ENCODE measurements at regions not wholly inside any gene's neighbourhood (a gene's known extent, or its start where the extent isn't known, plus 50 kb on each side); places are given as distances from the start of the nearest gene placed in this dataset.

GRCh38 chr6:67184405-67184804 lies 1450.7 kb upstream of the ADGRB3 start:
- 91% methylated on average over 1 of the region's 1 CpG for WGBS (ENCODE audit: insufficient coverage, insufficient replicate concordance, low lambda C conversion rate, missing lambda C conversion rate)
- TF ChIP-seq TBL1XR1 (IDR thresholded peaks at IDR 0.05; ENCODE audit: low read depth, low read length) (no peak), TCF7 (IDR thresholded peaks at IDR 0.05; ENCODE audit: borderline replicate concordance) (no peak), EGR1 (IDR thresholded peaks at IDR 0.05; ENCODE audit: borderline replicate concordance in 1 of 2, low read depth in 2 of 2, low read length in 2 of 2) (no peak)
- TF ChIP-seq, protein P1, sequence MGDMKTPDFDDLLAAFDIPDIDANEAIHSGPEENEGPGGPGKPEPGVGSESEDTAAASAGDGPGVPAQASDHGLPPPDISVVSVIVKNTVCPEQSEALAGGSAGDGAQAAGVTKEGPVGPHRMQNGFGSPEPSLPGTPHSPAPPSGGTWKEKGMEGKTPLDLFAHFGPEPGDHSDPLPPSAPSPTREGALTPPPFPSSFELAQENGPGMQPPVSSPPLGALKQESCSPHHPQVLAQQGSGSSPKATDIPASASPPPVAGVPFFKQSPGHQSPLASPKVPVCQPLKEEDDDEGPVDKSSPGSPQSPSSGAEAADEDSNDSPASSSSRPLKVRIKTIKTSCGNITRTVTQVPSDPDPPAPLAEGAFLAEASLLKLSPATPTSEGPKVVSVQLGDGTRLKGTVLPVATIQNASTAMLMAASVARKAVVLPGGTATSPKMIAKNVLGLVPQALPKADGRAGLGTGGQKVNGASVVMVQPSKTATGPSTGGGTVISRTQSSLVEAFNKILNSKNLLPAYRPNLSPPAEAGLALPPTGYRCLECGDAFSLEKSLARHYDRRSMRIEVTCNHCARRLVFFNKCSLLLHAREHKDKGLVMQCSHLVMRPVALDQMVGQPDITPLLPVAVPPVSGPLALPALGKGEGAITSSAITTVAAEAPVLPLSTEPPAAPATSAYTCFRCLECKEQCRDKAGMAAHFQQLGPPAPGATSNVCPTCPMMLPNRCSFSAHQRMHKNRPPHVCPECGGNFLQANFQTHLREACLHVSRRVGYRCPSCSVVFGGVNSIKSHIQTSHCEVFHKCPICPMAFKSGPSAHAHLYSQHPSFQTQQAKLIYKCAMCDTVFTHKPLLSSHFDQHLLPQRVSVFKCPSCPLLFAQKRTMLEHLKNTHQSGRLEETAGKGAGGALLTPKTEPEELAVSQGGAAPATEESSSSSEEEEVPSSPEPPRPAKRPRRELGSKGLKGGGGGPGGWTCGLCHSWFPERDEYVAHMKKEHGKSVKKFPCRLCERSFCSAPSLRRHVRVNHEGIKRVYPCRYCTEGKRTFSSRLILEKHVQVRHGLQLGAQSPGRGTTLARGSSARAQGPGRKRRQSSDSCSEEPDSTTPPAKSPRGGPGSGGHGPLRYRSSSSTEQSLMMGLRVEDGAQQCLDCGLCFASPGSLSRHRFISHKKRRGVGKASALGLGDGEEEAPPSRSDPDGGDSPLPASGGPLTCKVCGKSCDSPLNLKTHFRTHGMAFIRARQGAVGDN (IDR thresholded peaks at IDR 0.05) = no peak
- TF ChIP-seq, protein P2, sequence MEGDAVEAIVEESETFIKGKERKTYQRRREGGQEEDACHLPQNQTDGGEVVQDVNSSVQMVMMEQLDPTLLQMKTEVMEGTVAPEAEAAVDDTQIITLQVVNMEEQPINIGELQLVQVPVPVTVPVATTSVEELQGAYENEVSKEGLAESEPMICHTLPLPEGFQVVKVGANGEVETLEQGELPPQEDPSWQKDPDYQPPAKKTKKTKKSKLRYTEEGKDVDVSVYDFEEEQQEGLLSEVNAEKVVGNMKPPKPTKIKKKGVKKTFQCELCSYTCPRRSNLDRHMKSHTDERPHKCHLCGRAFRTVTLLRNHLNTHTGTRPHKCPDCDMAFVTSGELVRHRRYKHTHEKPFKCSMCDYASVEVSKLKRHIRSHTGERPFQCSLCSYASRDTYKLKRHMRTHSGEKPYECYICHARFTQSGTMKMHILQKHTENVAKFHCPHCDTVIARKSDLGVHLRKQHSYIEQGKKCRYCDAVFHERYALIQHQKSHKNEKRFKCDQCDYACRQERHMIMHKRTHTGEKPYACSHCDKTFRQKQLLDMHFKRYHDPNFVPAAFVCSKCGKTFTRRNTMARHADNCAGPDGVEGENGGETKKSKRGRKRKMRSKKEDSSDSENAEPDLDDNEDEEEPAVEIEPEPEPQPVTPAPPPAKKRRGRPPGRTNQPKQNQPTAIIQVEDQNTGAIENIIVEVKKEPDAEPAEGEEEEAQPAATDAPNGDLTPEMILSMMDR (IDR thresholded peaks at IDR 0.05 in 2 of 3, conservative IDR thresholded peaks at IDR 0.05 in 1 of 3; ENCODE audit: control insufficient read depth in 2 of 3, extremely low read depth in 1 of 3, insufficient read depth in 1 of 3, low read depth in 3 of 3, low read length in 3 of 3) = no peak
- POLR2A ChIA-PET = no interaction called here
- CTCF ChIA-PET = no interaction called here
- no peaks in the 10 kb centered on the region for H3K79me2 ChIP-seq (ENCODE audit: control insufficient read depth, insufficient read depth, low read length)
- ATAC-seq = no peak
- H2AFZ ChIP-seq (ENCODE audit: control insufficient read depth, low read depth, low read length) = no peak overlapping the region
- RAD21 ChIA-PET (ENCODE audit: unreplicated experiment) = no interaction called here
- BruUV-seq (replicated peaks) = no TSS peak
- in situ Hi-C loops (cut with MboI) (no loop called here), intact Hi-C loops (cut with micrococcal nuclease; ENCODE audit: unreplicated experiment) (no loop called here)
- H4K20me1 ChIP-seq (ENCODE audit: control insufficient read depth, insufficient read depth) = no peaks in the 10 kb centered on the region
- FAIRE-seq = no peak
- H3K4me2 ChIP-seq (ENCODE audit: control insufficient read depth, insufficient read depth) = no peak overlapping the region
- no peaks in the 10 kb centered on the region for H3K36me3 ChIP-seq (ENCODE audit: control insufficient read depth in 2 of 2, insufficient read depth in 2 of 2, low read length in 1 of 2)
- no peak overlapping the region for H3K27ac ChIP-seq (ENCODE audit: control insufficient read depth, insufficient read depth)
- no peak overlapping the region for H3K4me3 ChIP-seq
- H3K27me3 ChIP-seq (replicated peaks in 1 of 2; ENCODE audit: control insufficient read depth in 2 of 2, insufficient read depth in 2 of 2, low read length in 1 of 2) = no peaks in the 10 kb centered on the region
- no peak overlapping the region for H3K9ac ChIP-seq (ENCODE audit: control insufficient read depth, insufficient read depth, low read length)
- no peaks in the 10 kb centered on the region for H3K9me3 ChIP-seq (replicated peaks; ENCODE audit: control insufficient read depth, insufficient read depth, low read length)
- DNase-seq (ENCODE audit: low read depth, low spot score) = no peak
- SMC1A ChIA-PET (ENCODE audit: uncharacterized antibody, unreplicated experiment) = no interaction called here
- H3K4me1 ChIP-seq (ENCODE audit: control insufficient read depth, insufficient read depth, low read length) = no peaks in the 10 kb centered on the region
